PC-3 (cell line): ENCODE measurements at regions not wholly inside any gene's neighbourhood (a gene's known extent, or its start where the extent isn't known, plus 50 kb on each side); places are given as distances from the start of the nearest gene placed in this dataset.

Source experiments
- ATAC-seq: fragments of 200-7000 bp; cut with Tn5 transposase; 2 replicates; pipeline ENCODE4 v1.9.1; 2020; ENCODE audit warnings: mild to moderate bottlenecking, moderate library complexity
- BruUV-seq: library from RNA; stranded (reverse); fragments of 400-500 nt; replicated peaks from 2 replicates; lab custom pipeline; 2021; lab: Mats Ljungman, UMichigan
- CTCF ChIA-PET: fragments of 300-600 bp; sonication (Branson Sonifier 250); formaldehyde crosslinking; loops from one replicate; lab custom pipeline; 2022; ENCODE audit warnings: antibody characterized with exemption; lab: Charles Lee
- POLR2A ChIA-PET: fragments of 300-600 bp; sonication (Branson Sonifier 250); formaldehyde crosslinking; loops from one replicate; lab custom pipeline; 2022; ENCODE audit warnings: antibody characterized with exemption; ENCODE audit not compliant: unreplicated experiment; lab: Charles Lee
- DNase-seq: peaks from one replicate; pipeline ENCODE4 v3.0.0-alpha.2; 2015
- H2AFZ ChIP-seq: fragments of 300-600 bp; sonication (generic); 2 replicates; pipeline ENCODE4 v1.6.0; 2016; ENCODE audit warnings: antibody characterized with exemption, low read length
- H3F3A ChIP-seq: fragments of 300-600 bp; sonication (generic); one replicate; pipeline ENCODE4 v1.6.0; 2017; ENCODE audit warnings: antibody characterized with exemption, low read length, control low read depth, mild to moderate bottlenecking; ENCODE audit not compliant: unreplicated experiment
- H3K27ac ChIP-seq: fragments of 300-600 bp; sonication (generic); 2 replicates; pipeline ENCODE4 v1.5.1; 2016; ENCODE audit warnings: mild to moderate bottlenecking, low read length
- H3K27me3 ChIP-seq: fragments of 300-600 bp; sonication (generic); 2 replicates; pipeline ENCODE4 v1.6.1; 2016; ENCODE audit warnings: low read length, mixed read lengths
- H3K36me3 ChIP-seq: fragments of 300-600 bp; sonication (generic); 2 replicates; pipeline ENCODE4 v1.6.1; 2016; ENCODE audit warnings: low read depth, mixed run types, low read length, mixed read lengths
- H3K4me1 ChIP-seq: fragments of 300-600 bp; sonication (generic); 2 replicates; pipeline ENCODE4 v1.5.1; 2016; ENCODE audit warnings: low read length; ENCODE audit not compliant: insufficient read depth
- H3K4me2 ChIP-seq: fragments of 300-600 bp; sonication (generic); 2 replicates; pipeline ENCODE4 v1.6.0; 2016; ENCODE audit warnings: low read length
- H3K4me3 ChIP-seq: fragments of 300-600 bp; sonication (generic); 2 replicates; pipeline ENCODE4 v1.5.1; 2016; ENCODE audit warnings: mild to moderate bottlenecking, low read length, mixed read lengths
- H3K79me2 ChIP-seq: fragments of 300-600 bp; sonication (generic); 2 replicates; pipeline ENCODE4 v1.6.1; 2017; ENCODE audit warnings: low read length, mixed read lengths
- H3K9ac ChIP-seq: fragments of 300-600 bp; sonication (generic); 2 replicates; pipeline ENCODE4 v1.6.0; 2016; ENCODE audit warnings: mild to moderate bottlenecking, low read length
- H3K9me2 ChIP-seq: fragments of 300-600 bp; sonication (generic); replicated peaks from 2 replicates; pipeline ENCODE4 v1.6.1; 2016; ENCODE audit warnings: mixed run types, low read length, mixed read lengths
- H3K9me3 ChIP-seq: fragments of 300-600 bp; sonication (generic); 2 replicates; pipeline ENCODE4 v1.6.1; 2016; ENCODE audit warnings: low read length, mixed read lengths
- H4K20me1 ChIP-seq: fragments of 300-600 bp; sonication (generic); 2 replicates; pipeline ENCODE4 v1.6.1; 2016; ENCODE audit warnings: low read length, mixed read lengths
- EZH2 ChIP-seq: fragments of 300-600 bp; sonication (generic); IDR thresholded peaks from one replicate; pipeline ENCODE4 v1.6.1; 2017; ENCODE audit warnings: antibody characterized with exemption, mild to moderate bottlenecking, low read length; ENCODE audit not compliant: unreplicated experiment
- EZH2phosphoT487 ChIP-seq: fragments of 300-600 bp; sonication (generic); IDR thresholded peaks from 2 replicates; pipeline ENCODE4 v1.6.1; 2018; ENCODE audit warnings: mild to moderate bottlenecking, antibody characterized with exemption, low read length, borderline replicate concordance
- intact Hi-C: fragments of 100-400 bp; cut with micrococcal nuclease; formaldehyde crosslinking; loops from 2 replicates; pipeline ENCODE4 v1.9.0; 2023
- TF ChIP-seq, protein P1 (sequence below): fragments of 300-600 bp; sonication (generic); conservative IDR thresholded peaks from 2 replicates; pipeline ENCODE4 v1.5.1; 2017; ENCODE audit warnings: antibody characterized with exemption, low read depth, mild to moderate bottlenecking, low read length

DNA sequence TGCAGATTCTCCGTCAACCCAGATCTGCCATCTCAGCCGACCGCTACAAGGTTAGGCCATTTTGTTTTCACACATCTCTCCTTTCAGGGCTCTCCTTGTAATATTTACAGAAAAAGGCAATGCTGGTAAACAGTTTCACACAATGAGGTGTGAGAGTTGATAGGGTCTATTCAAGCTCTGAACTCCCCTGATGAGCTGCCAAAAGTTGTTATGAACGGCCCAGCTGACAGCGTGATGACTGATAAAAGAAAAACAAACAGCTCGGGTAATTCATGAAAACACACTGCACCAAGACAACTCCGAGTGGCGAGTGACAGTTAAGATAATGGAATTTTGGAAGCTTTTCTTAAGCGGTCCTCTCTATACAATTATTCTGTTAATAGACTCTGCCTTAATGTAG, 68.1 kb upstream of the IRX5 start:
- Histone ChIP-seq H3F3A (no peaks in the 10 kb centered on the region), H2AFZ (no peak overlapping the region), H3K27me3 (no peaks in the 10 kb centered on the region), H4K20me1 (no peaks in the 10 kb centered on the region), H3K4me1 (no peaks in the 10 kb centered on the region), H3K9me3 (no peaks in the 10 kb centered on the region), H3K9me2 (no peaks in the 10 kb centered on the region), H3K4me3 (no peak overlapping the region), H3K36me3 (no peaks in the 10 kb centered on the region), H3K27ac (no peak overlapping the region), H3K79me2 (no peaks in the 10 kb centered on the region), H3K9ac (no peak overlapping the region), H3K4me2 (no peak overlapping the region)
- BruUV-seq: no TSS peak
- no peak for DNase-seq
- ChIA-PET CTCF (no interaction called here), POLR2A (no interaction called here)
- TF ChIP-seq, protein P1, sequence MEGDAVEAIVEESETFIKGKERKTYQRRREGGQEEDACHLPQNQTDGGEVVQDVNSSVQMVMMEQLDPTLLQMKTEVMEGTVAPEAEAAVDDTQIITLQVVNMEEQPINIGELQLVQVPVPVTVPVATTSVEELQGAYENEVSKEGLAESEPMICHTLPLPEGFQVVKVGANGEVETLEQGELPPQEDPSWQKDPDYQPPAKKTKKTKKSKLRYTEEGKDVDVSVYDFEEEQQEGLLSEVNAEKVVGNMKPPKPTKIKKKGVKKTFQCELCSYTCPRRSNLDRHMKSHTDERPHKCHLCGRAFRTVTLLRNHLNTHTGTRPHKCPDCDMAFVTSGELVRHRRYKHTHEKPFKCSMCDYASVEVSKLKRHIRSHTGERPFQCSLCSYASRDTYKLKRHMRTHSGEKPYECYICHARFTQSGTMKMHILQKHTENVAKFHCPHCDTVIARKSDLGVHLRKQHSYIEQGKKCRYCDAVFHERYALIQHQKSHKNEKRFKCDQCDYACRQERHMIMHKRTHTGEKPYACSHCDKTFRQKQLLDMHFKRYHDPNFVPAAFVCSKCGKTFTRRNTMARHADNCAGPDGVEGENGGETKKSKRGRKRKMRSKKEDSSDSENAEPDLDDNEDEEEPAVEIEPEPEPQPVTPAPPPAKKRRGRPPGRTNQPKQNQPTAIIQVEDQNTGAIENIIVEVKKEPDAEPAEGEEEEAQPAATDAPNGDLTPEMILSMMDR: no peak
- TF ChIP-seq EZH2phosphoT487 (no peak), EZH2 (no peak)
- ATAC-seq: no peak
- intact Hi-C loops: no loop called here

DNA sequence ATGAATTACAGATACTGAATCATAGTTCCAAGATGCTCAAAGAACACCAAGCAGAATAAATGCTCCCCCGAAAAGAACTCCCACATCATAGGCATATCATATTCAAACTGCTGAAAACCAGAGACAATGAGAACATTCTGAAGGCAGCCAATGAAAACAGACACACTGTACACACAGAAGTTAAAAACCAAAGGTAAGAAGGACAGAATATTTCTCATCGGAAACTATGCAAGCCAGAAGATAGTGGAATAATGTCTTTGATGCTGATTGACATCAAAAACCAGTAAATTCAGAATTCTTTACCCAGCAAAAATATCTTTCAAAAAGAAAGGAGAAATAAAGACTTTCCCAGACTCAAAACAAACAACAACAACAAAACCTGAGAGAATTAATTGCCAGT, 73.8 kb upstream of the IRX5 start:
- Histone ChIP-seq H4K20me1 (no peaks in the 10 kb centered on the region), H3K9ac (no peak overlapping the region), H3K27ac (no peak overlapping the region), H3F3A (no peaks in the 10 kb centered on the region), H2AFZ (no peak overlapping the region), H3K9me3 (no peaks in the 10 kb centered on the region), H3K27me3 (no peaks in the 10 kb centered on the region), H3K4me1 (no peaks in the 10 kb centered on the region), H3K9me2 (no peaks in the 10 kb centered on the region), H3K36me3 (no peaks in the 10 kb centered on the region), H3K4me2 (no peak overlapping the region), H3K4me3 (no peak overlapping the region), H3K79me2 (no peaks in the 10 kb centered on the region)
- intact Hi-C loops: no loop called here
- BruUV-seq: no TSS peak
- CTCF ChIA-PET: no interaction called here
- ATAC-seq (no peak), DNase-seq (no peak)
- TF ChIP-seq EZH2 (no peak), EZH2phosphoT487 (no peak)
- TF ChIP-seq, protein P1: no peak
- POLR2A ChIA-PET: no interaction called here

DNA sequence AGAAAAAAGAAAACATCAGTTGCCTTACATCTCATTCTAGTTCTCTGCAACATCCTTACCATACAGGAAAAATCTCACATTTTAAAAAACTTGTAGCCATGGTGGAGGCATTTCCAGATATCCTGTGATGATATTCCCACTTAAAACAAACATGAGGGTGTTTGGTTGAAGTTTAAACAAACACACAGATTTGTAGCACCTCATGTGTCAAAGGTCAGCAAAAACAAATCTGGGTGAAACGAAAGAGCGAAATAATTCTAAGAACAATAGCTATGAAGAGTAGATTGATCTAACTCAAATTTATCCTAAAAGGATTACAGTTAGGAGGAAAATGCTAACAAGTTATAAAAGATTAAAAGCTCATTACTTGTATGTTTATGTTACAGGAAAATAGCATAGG, 83.1 kb upstream of the IRX5 start:
- ATAC-seq: no peak
- intact Hi-C loops: no loop called here
- Histone ChIP-seq H3K36me3 (no peaks in the 10 kb centered on the region), H3K4me2 (no peak overlapping the region), H3K4me3 (no peak overlapping the region), H4K20me1 (no peaks in the 10 kb centered on the region), H3F3A (no peaks in the 10 kb centered on the region), H3K27ac (no peak overlapping the region), H3K27me3 (no peaks in the 10 kb centered on the region), H3K9me3 (no peaks in the 10 kb centered on the region), H3K9me2 (no peaks in the 10 kb centered on the region), H3K4me1 (no peaks in the 10 kb centered on the region), H3K9ac (no peak overlapping the region), H2AFZ (no peak overlapping the region), H3K79me2 (no peaks in the 10 kb centered on the region)
- CTCF ChIA-PET: no interaction called here
- no peak for DNase-seq
- POLR2A ChIA-PET: no interaction called here
- TF ChIP-seq EZH2 (no peak), EZH2phosphoT487 (no peak)
- TF ChIP-seq, protein P1: no peak
- BruUV-seq: no TSS peak
